NT2/D1 (cell line): ENCODE measurements at regions not wholly inside any gene's neighbourhood (a gene's known extent, or its start where the extent isn't known, plus 50 kb on each side); places are given as distances from the start of the nearest gene placed in this dataset.

Experiments
- SUZ12 ChIP-seq: IDR thresholded peaks from 2 replicates; pipeline ENCODE4 v1.6.1; 2011; ENCODE audit not compliant: insufficient read length, insufficient read depth; ENCODE audit errors: extremely low read depth
- ZNF274 ChIP-seq: IDR thresholded peaks from 2 replicates; pipeline ENCODE4 v1.6.1; 2011; ENCODE audit warnings: mild to moderate bottlenecking, low read depth, low read length

- no peak for TF ChIP-seq ZNF274
- no peak for TF ChIP-seq SUZ12
Measured at GRCh38 chr11:115578275-115578674, 74.1 kb upstream of the CADM1 start.
